Suppressor macrophage treated with lipopolysaccharide for 1 hour (primary cell): ENCODE measurements at regions not wholly inside any gene's neighbourhood (a gene's known extent, or its start where the extent isn't known, plus 50 kb on each side); places are given as distances from the start of the nearest gene placed in this dataset.

Experiments
- DNase-seq, 3 donors: peaks; one replicate each; pipeline ENCODE4 v3.0.0-alpha.2; 2020 to 2022

DNA sequence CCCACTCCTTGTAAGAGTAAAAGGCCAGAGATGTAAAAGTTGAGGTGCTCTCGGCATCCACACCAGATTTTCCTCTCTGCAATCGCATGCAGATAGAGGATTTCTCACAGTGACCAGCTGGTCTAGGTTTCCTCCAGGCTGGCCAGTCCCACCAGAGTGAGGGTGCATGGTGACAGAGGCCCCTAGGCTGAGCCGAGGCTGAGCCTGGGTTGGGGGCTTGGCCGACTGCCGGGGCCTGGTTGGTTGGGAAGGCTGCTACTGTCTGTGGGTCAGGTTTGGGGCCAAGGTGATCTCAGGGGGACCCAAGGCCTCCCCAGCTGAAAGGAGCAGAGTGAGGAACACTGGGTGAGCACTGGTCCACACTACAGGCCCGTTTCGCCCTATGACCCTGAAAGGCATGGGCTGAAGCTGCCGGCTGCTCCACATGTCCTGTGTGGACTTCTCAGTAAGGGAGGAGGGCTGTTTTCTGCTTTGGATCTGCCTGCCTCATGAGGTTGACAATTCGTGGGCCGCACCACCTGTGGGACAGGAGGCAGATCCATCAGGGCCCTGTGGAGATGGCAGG is 400.8 kb upstream of the IRX4 start:
- no peak for DNase-seq

DNA sequence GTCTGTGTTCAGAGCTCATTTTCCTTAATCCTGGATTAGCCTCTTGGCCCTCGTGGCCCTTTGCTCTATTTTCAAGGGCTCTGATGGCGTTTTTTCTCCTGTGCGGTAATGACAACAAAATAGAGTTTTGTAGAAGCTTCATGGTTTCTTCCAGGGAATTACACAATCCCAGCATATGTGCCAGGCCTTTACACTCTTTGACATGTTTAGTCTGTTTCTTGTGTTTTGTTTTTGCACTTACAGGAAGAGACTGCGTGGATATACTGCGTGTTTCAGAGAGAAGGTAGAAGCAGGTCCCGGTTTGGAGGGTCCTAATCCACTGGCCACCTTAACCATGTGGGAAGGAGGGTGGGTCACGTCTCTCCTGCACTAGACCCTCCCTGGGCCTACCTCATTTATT is 400.2 kb upstream of the IRX4 start:
- no peak for DNase-seq

DNA sequence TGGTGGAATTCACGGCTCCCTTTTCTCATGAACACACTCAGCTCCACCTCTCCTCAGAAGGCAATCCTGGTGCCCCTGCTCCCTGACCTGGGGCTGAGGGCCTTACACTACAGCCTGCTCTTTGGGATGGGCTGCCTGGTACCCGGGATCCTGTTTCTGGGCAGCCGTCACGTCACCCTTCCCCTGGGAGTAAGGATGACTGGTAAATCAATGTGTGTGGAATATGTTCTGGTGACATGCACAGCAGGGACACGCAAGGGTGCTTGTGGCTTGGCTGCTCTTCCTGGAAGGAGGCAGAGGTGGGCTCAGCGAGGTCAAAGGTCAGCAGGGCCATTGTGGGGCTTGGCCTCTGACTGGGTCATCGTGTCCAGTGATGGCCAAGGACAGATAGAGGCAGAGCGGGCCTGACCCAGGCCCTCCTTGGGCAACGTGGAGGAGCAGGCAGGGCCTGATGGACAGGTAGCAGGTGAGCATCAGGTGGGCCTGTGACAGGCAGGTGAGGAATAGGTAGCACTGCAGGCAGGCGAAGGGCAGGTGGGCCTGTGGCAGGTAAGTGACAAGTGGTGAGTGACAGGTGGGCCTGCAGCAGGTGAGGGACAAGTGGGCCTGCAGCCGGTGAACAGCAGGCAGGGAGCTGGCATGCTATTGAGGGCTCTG is 399.4 kb upstream of the IRX4 start:
- DNase-seq = no peak

DNA sequence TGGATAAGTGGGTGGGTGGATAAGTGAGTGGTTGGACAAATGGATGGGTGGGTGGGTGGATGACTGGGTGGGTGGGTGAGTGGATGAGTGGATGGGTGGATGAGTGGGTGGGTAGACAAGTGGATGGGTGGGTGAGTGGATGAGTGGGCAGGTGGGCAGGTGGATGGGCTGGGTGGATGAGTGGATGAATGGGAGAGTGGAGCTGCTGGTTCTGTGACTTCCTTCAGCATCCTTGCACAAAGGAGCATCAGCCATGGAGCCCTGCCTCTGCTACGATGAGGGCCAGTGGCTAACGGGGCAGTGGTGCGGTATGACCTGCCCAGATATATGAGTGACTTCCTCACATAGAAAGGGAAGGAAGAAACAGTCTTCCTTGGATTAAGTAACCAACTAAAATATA is 398.7 kb upstream of the IRX4 start:
- no peak for DNase-seq

DNA sequence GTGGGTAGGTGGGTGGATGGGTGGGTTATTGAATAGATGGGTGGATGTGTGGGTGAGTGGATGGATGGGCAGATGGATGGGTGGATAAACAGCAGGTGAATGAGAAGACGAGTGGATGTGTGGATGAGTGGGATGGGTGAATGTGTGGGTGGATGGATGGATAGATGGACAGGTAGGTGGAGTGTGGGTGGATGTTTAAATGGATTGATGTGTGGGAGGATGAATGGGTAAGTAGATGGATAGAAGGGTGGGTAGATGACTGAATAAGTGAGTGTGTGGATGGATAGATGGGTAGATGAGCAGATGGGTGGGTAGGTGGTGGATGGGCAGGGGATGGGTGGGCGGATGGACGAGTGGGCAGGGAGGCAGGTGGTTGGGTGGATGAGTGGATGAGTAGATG is 397.6 kb upstream of the IRX4 start:
- DNase-seq = no peak

DNA sequence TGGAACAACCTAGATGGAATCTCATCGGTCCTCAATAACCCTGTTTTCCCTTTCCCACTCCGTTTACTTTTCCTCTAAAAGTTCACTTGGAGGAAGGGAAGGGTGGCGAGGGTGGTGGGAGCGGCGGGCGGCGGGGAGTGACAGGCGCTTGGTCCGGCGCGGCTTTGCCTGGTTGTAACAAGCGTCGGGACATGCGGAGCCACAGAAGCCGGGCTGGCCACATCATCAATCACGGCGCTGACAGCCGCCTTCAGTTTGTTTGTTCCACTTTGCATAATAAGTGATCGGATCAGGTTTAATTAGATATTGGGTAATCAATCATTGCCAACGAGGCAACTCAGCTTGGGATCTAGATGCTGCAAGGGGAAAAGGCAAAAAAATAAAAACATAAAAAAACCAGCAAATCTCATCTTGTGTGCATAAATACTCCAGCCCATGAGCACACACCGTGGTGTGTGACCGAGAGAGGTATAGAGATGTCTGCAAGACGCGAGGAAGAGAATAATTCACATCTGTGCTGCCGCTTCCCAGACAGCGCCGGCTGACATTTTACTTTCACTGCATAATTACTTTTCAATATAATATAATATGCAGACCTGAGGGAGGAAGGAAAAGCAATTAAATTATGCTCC is 396.2 kb upstream of the IRX4 start:
- DNase-seq = no peak

DNA sequence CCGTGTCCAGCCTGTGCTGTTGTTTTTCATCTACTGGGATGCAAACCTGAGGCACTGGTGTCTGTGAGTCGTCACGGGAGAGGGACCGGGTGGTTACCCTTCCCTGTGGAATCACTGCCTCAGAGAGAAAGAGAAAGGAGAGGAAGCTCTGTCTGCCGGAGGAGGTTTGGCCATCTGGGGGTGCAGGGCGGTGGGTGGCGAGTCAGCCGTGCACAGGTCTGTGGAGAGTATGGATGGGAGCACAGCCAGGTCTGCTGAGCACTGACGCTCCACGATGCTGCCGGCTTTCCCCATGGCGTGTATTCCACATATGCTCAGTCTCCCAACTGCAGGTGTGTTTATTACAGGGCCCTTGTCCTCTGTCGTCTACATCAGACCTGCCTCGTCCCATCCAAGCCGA is 395.2 kb upstream of the IRX4 start:
- DNase-seq = no peak

DNA sequence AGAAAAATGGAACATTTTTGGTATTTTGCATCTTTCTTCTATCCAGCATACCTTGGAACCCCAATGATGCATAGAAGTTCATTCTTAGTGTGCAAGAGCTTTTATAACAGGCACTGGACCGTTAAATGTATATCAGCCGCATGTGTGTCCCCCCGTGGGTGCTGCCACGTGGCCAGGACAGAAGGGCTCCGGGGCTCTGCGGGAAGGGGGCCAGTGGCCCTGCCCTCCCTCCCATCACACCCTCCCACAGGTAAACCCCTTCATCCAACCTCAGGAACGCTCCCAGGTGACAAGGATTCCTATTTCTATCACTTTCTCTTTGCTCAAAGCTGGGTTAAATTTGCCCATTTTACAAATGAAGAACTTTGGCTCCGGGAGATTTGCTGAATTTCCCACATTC is 393.4 kb upstream of the IRX4 start:
- DNase-seq = no peak

DNA sequence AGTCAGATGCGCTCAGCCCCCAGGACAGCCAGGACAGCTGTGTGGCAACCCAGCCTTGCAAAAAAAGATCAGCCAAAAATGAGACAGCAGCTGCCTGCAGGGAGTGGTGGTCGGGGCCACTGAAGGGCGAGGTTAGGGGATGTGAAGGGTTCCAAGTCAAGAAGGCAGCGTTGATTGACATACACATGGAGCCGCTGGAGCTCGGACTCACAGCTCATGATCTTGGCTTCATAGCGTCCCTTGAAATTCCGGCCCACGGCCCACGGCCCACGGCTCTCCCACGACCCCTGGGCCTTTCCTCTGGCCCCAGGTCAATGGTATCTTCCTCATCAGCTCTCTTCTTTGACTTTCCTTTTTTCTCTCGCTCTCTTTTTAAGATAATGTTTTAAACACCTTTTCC is 390.0 kb upstream of the IRX4 start:
- DNase-seq = no peak

DNA sequence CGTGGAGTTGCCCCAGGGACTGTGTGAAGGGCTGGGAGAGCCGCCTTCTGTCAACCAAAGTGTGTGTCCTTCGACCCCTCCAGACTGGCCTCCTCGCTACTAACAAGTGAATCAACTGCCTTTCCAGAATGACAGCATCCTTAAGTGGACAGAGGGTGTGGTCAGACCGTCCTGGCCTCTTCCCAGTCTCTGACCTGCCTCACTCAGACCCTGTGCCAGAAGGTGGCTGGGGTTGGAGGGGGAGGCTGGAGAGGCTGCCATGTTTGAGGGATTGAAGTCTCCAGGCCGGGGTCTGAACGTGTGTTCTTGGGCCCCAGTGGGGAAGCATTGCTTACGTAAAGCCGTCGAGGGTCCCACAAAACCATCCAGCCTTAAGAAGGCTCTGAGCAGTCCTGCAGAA is 389.3 kb upstream of the IRX4 start:
- no peak for DNase-seq

DNA sequence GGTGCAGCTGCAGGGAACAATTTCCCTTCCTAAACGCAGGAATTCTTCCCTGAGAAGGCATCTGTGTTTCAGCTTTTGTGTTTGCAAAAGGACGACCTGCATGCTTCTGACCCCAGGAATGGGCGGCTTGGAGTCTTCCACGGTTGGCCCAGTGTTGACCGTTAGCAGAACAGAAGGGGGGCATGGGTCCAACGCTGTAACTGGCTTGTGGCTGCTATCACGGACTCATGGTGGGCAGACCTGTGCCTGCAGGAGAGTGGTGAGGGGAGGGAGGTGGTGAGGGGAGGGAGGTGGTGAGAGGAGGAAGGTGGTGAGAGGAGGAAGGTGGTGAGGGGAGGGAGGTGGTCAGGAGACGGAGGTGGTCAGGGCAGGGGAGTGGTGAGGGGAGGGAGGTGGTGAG is 388.6 kb upstream of the IRX4 start:
- DNase-seq = no peak

DNA sequence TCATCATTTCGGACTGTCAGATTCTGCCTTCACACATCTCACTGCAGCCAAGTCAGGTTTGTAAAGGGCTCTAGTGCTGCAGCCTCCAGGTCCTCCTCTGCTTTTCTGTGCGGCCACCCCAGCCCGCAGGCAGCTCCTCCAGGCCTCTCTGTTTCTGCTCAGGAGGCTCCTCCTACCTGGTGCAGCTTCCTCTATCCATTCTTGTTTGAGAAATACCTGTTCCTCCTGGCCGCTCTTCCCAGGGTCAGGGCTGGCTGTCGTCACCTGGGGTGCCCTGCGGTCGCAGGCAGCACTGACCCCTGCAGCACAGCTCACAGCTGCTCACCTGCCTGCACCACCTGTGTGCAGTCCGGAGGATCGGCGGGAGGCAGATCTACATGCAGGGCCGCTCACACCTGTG is 387.7 kb upstream of the IRX4 start:
- DNase-seq = no peak

DNA sequence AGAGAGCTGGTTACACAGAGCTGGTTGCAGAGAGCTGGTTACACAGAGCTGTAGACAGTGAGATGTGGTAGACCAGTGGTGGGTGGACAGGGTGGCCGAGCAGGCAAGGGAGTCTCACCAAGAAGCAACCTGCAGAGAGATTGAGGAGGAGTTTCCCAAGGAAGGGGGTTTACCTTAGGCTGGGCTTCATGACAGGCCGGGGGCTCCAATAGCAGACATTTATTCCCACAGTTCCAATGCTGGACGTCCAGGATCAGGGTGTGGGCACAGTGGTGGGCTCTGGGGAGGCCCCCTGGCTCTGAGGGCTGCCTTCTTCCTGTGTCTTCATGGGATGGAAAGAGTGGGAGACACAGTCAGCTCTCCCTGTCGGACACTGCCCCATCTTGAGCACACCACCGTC is 386.9 kb upstream of the IRX4 start:
- DNase-seq = no peak

DNA sequence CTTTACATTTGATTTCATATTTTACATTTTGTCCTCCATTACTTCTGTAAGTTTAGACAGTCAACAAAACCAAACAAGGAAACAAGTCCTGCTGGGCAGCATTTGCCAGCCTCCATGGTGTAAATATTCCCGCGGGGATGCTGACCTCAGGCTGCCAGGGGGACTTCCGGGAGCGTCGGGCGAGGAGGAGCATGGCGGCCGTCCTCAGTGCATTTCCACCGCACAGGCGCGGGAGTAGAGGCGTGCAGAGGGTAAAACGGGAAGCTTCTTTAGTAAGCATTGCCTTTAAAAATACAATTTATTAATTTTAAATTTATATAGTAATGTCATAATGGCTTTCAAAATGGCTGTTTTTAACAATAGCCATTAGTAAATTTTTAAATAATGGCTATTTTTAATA is 385.3 kb upstream of the IRX4 start:
- no peak for DNase-seq

DNA sequence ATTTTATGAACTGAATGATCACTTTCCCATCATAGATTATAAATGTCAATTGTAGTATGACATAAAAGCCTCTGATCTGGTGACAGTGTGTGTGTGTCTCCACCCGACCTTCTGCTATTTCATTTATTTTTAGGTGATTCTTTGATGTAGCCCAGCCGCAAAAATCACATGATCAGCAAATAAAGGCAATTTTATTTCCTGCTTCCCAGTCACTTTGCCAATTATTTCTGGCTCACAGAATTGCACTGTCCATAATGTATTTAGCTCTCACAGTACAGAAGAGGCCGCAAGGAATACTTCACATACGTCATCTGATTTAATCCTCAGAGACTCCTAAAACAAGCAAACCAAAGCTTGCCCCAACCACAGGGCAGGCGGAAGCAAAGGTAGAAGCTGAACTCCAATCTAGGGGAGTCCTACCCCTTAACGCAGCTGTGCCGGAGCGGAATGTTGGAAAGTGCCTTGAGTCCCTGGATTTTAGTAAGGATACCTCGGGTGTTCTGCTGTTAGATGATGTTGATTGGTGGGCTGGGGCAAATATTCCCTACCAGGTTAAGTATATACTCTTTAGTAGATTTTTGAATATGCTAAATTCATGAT is 384.0 kb upstream of the IRX4 start:
- DNase-seq = no peak

DNA sequence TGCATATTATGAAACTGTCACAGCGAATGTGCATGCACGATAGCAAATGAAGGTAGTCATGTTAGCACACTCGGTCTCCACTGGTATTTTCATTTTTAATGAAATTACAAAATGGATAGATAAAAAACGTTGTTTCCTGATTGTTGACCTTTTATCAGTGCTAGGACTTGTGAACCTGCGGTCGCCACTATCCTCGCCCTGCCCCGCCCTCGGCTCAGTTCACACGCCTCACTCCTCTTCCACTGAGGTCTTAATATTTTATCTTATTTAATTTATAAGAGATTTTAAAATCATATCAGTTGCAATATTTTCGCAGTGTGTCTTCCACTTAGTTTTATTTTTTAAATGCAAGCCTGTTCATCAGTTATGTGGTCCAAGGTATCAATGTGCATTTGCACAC is 382.6 kb upstream of the IRX4 start:
- no peak for DNase-seq

DNA sequence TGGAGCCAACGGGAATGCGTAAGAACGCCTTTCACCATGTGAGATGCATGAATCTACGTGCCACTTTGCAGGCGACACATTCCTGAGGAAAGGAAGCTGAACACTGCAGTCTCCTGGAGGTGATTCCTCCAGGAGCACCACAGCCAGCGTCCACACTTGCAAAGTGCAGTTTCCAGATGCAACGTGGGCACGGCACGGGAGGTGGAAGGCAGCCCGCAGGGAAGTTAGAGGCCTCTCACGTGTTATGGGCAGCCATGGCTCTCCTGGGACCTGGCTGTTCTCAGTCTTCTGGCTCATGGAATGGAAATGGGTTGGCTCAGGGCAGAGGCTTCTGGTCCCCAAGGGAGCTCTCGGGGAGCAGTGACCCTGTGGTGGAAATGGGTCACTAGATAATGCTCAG is 381.0 kb upstream of the IRX4 start:
- DNase-seq = no peak

DNA sequence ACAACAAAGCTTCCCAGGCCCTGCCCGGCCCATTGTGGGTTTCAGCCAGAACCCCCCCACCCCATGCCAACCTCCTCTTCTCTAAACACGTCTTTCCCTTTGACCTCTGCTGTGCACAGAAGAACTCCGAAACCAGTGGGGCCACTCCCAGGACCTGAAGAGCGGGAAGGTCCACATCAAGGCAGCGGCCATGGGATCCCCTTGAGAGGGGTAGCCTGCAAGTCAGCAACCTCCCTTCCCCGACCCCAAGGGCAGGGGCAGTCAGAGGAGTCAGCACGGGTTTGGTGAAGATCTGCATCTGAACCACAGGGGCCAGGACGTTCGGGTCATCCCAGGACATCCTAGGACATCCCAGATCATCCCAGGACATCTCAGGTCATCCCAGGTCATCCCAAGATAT is 379.9 kb upstream of the IRX4 start:
- DNase-seq = no peak

DNA sequence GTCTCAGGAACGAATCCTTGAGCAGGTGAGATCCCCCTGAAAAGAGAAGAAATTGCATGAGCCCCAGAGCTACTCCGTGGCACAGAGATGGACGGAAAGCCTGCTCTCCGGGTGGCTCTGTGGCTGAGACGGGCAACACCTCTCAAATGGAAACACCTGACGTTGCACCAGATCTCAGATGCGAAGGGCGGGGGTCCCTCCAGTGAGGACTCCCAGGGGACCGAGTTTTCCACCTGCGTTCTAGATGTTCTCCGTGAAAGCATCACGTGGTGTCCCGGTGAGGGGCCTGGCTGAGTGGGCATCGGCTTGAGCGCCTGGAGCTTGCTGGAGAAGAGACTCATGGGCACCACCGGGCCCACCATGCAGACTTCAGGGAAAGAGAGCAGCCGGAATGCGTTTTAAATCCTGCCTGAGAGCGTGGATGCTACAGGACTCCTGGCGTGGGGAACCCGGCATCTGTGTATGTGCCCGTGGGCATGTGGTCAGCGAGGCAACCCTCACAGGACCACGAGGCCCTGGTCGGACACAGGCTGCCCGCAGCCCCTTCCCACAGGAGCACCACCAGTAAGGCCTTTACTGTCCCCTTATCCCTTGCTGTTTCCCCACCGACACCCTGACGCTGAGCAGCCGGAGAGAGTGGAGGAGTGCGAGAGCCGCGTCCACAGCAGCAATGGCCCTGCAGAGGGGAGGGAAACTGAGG is 378.4 kb upstream of the IRX4 start:
- no peak for DNase-seq

DNA sequence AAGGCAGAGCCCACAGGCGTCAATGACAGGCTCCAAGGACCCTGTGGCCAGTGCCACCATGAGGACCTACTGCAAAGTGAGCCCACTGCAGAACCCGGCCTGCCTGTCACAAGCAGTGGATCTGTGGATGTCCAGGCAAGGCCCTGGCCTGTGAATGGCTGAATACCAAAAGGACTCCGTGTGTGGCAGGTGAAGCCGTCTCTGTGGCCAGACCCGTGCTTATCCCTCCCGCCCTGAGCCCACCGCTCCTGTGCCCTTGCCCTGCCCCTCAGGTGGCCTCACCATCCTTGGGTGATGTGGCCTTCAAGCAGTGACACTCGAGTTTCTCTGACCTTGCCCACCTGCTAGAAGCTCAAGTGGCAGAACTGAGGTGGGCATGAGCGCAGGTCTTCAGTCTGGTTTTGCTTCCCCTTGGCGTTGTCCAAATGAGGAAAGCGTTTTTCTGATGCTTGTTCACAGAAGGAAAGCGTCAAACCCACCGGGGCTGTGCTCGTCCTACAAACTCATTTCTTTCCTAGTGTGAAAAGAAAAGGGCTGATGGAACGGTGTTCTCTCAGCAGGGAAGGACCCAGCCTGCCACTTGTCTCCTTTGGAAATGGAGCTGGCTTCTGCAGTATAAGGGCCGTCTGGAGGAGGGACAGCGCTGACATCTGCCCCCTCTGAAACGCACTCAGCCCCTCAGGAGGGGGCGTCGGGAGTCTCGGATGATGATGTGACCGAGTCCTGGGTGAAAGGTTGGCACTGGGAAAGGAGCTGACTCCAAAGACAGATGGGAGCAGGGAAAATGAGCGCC is 377.7 kb upstream of the IRX4 start:
- no peak for DNase-seq

DNA sequence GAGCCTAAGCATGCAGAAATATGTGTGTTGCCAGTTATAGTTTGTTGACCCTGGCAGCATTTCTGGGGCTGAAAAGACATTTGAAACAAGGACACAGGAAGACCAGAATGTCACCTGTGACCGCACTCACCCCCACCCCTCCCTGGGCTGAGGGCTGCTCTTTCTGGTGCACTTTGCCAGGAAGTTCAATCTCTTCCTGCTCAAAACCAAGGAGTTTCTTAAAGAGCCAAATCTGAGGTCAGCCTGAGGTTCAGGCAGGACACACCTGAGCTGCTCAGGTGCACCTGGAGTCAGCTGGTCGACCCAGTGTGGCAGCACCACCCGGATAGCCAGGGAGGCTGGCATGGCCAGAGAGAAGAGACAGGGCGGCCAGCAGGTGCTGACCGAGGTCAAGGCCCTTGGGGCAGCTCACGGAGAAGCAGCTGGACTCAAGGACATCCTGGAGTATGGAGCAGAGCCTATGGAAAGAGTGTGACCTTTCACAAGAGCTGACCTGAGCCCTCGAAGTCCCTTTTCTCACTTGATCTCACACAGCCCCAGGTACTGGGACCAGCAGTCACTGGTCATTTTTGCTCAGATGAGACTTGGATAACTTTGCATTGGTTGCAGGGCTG is 376.9 kb upstream of the IRX4 start:
- DNase-seq = no peak

DNA sequence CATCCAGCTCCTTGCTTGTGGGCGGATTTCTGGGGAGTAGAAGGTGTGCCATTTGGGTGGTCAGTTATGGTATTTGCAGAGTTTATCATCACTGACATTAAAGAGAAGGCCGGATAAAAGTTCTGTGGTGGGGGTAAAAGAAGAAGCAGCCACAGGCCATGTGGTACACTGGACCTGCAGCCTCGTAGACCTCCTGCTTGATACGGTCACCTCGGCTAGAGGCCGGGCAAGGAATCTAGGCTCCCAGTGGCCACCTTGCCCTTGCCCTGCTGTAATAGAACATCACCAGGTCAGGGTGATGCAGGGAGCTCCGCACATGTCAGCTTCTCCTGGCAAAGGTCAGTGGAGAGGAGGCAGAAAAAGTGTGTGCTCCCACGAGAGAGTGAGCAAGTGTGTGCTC is 376.1 kb upstream of the IRX4 start:
- no peak for DNase-seq
